Thyroid gland (tissue), 4 donors: ENCODE measurements at regions not wholly inside any gene's neighbourhood (a gene's known extent, or its start where the extent isn't known, plus 50 kb on each side); places are given as distances from the start of the nearest gene placed in this dataset.

Source experiments
- CTCF ChIP-seq, 6 experiments: fragments of 200-600 bp in 3 of 6; fragments of 450-650 bp in 3 of 6; sonication (generic) in 3 of 6; IDR thresholded peaks; one replicate each; pipeline ENCODE4 v1.5.1; 2016 to 2019; ENCODE audit warnings: antibody characterized with exemption in 6 of 6, mild to moderate bottlenecking in 2 of 6, inconsistent platforms in 1 of 6, moderate library complexity in 1 of 6
- POLR2A ChIP-seq, 2 donors: fragments of 450-650 bp; IDR thresholded peaks; one replicate each; pipeline ENCODE4 v1.6.1; 2017; ENCODE audit warnings: antibody characterized with exemption in 2 of 2, mild to moderate bottlenecking in 2 of 2, moderate library complexity in 1 of 2

- TF ChIP-seq POLR2A (IDR thresholded peaks at IDR 0.05) (no peak), CTCF (IDR thresholded peaks at IDR 0.05) (no peak)
Observed at GRCh38 chr7:32224276-32224675, 154.1 kb upstream of the PDE1C start.
